ENCODE measurements at regions not wholly inside any gene's neighbourhood (a gene's known extent, or its start where the extent isn't known, plus 50 kb on each side); places are given as distances from the start of the nearest gene placed in this dataset.
"Not testable (repeated sequence)": the region's sequence is repeated elsewhere in the genome, so short reads cannot be mapped to it uniquely, and the experiment has no call there.

GRCh38 chr7:17436126-17436525 lies 137.7 kb downstream of the AHR start:
- no peak overlapping the region for H3K4me3 Mint-ChIP-seq (ENCODE audit: unreplicated experiment)
- H3K4me1 Mint-ChIP-seq (ENCODE audit: low read depth, unreplicated experiment): no peaks in the 10 kb centered on the region
- no peak overlapping the region for H3K27ac Mint-ChIP-seq (ENCODE audit: unreplicated experiment)
- Histone ChIP-seq H3K36me3 (ENCODE audit: insufficient read depth, low read length) (no peaks in the 10 kb centered on the region), H3K4me2 (ENCODE audit: low read length) (no peak overlapping the region), H3K9ac (ENCODE audit: low read length) (no peak overlapping the region), H3K9me3 (ENCODE audit: insufficient read depth, low read depth, low read length) (no peaks in the 10 kb centered on the region), H4K20me1 (ENCODE audit: insufficient read depth, low read length) (no peaks in the 10 kb centered on the region), H3K27me3 (ENCODE audit: insufficient read depth, low read length) (no peaks in the 10 kb centered on the region), H3K79me2 (ENCODE audit: insufficient read depth, low read length) (no peaks in the 10 kb centered on the region), H3K4me1 (ENCODE audit: insufficient read depth, low read length) (no peaks in the 10 kb centered on the region), H2AFZ (ENCODE audit: low read depth, low read length) (peak overlapping the region; percentile 1), H3K4me3 (ENCODE audit: insufficient read depth, low read depth, low read length) (no peak overlapping the region), H3K27ac (ENCODE audit: low read depth, low read length) (no peak overlapping the region)
- FAIRE-seq (no peak), DNase-seq (ENCODE audit: low read depth) (no peak)
- H3K9me3 Mint-ChIP-seq (ENCODE audit: unreplicated experiment): peaks cover 7% of the 10 kb centered on the region
- no peaks in the 10 kb centered on the region for H3K27me3 Mint-ChIP-seq (ENCODE audit: low read depth, unreplicated experiment)
- TF ChIP-seq, protein P1, sequence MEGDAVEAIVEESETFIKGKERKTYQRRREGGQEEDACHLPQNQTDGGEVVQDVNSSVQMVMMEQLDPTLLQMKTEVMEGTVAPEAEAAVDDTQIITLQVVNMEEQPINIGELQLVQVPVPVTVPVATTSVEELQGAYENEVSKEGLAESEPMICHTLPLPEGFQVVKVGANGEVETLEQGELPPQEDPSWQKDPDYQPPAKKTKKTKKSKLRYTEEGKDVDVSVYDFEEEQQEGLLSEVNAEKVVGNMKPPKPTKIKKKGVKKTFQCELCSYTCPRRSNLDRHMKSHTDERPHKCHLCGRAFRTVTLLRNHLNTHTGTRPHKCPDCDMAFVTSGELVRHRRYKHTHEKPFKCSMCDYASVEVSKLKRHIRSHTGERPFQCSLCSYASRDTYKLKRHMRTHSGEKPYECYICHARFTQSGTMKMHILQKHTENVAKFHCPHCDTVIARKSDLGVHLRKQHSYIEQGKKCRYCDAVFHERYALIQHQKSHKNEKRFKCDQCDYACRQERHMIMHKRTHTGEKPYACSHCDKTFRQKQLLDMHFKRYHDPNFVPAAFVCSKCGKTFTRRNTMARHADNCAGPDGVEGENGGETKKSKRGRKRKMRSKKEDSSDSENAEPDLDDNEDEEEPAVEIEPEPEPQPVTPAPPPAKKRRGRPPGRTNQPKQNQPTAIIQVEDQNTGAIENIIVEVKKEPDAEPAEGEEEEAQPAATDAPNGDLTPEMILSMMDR (IDR thresholded peaks at IDR 0.05; ENCODE audit: insufficient read depth, low read depth, low read length): no peak
- TF ChIP-seq EZH2 (IDR thresholded peaks at IDR 0.05; ENCODE audit: insufficient read depth, low read length): no peak
- H3K36me3 Mint-ChIP-seq (ENCODE audit: low read depth, unreplicated experiment): no peaks in the 10 kb centered on the region

GRCh38 chr7:17437586-17437985 lies 139.1 kb downstream of the AHR start:
- H3K27ac Mint-ChIP-seq (ENCODE audit: unreplicated experiment): no peak overlapping the region
- no peaks in the 10 kb centered on the region for H3K4me1 Mint-ChIP-seq (ENCODE audit: low read depth, unreplicated experiment)
- H4K20me1 ChIP-seq (ENCODE audit: insufficient read depth, low read length): no peaks in the 10 kb centered on the region
- no peak overlapping the region for H3K4me3 Mint-ChIP-seq (ENCODE audit: unreplicated experiment)
- no peaks in the 10 kb centered on the region for H3K27me3 Mint-ChIP-seq (ENCODE audit: low read depth, unreplicated experiment)
- H3K36me3 ChIP-seq (ENCODE audit: insufficient read depth, low read length): no peaks in the 10 kb centered on the region
- no peak overlapping the region for H3K27ac ChIP-seq (ENCODE audit: low read depth, low read length)
- DNase-seq (ENCODE audit: low read depth) (no peak), FAIRE-seq (no peak)
- no peak overlapping the region for H3K4me2 ChIP-seq (ENCODE audit: low read length)
- no peaks in the 10 kb centered on the region for H3K79me2 ChIP-seq (ENCODE audit: insufficient read depth, low read length)
- H3K36me3 Mint-ChIP-seq (ENCODE audit: low read depth, unreplicated experiment): no peaks in the 10 kb centered on the region
- no peak overlapping the region for H3K9ac ChIP-seq (ENCODE audit: low read length)
- no peaks in the 10 kb centered on the region for H3K9me3 ChIP-seq (ENCODE audit: insufficient read depth, low read depth, low read length)
- H3K4me1 ChIP-seq (ENCODE audit: insufficient read depth, low read length): no peaks in the 10 kb centered on the region
- TF ChIP-seq, protein P1 (IDR thresholded peaks at IDR 0.05; ENCODE audit: insufficient read depth, low read depth, low read length): no peak
- no peak for TF ChIP-seq EZH2 (IDR thresholded peaks at IDR 0.05; ENCODE audit: insufficient read depth, low read length)
- no peaks in the 10 kb centered on the region for H3K27me3 ChIP-seq (ENCODE audit: insufficient read depth, low read length)
- peaks cover 7% of the 10 kb centered on the region for H3K9me3 Mint-ChIP-seq (ENCODE audit: unreplicated experiment)
- no peak overlapping the region for H2AFZ ChIP-seq (ENCODE audit: low read depth, low read length)
- no peak overlapping the region for H3K4me3 ChIP-seq (ENCODE audit: insufficient read depth, low read depth, low read length)

GRCh38 chr7:17440025-17440784 lies 141.8 kb downstream of the AHR start:
- H3K36me3 ChIP-seq (ENCODE audit: insufficient read depth, low read length); H3K4me1 Mint-ChIP-seq (ENCODE audit: low read depth, unreplicated experiment); H3K4me1 ChIP-seq (ENCODE audit: insufficient read depth, low read length); H3K4me3 Mint-ChIP-seq (ENCODE audit: unreplicated experiment); DNase-seq (ENCODE audit: low read depth); H3K27ac ChIP-seq (ENCODE audit: low read depth, low read length); H3K27me3 Mint-ChIP-seq (ENCODE audit: low read depth, unreplicated experiment); H3K9ac ChIP-seq (ENCODE audit: low read length); FAIRE-seq; H3K4me3 ChIP-seq (ENCODE audit: insufficient read depth, low read depth, low read length); H3K27me3 ChIP-seq (ENCODE audit: insufficient read depth, low read length); H2AFZ ChIP-seq (ENCODE audit: low read depth, low read length); H3K27ac Mint-ChIP-seq (ENCODE audit: unreplicated experiment); H3K4me2 ChIP-seq (ENCODE audit: low read length); H3K9me3 ChIP-seq (ENCODE audit: insufficient read depth, low read depth, low read length); H4K20me1 ChIP-seq (ENCODE audit: insufficient read depth, low read length); H3K36me3 Mint-ChIP-seq (ENCODE audit: low read depth, unreplicated experiment); H3K79me2 ChIP-seq (ENCODE audit: insufficient read depth, low read length); H3K9me3 Mint-ChIP-seq (ENCODE audit: unreplicated experiment): not testable (repeated sequence)

All from astrocyte (in vitro differentiated cells and primary cell).